Suppressor macrophage (primary cell): ENCODE measurements at regions not wholly inside any gene's neighbourhood (a gene's known extent, or its start where the extent isn't known, plus 50 kb on each side); places are given as distances from the start of the nearest gene placed in this dataset.

ENCODE experiments used
- DNase-seq, 4 experiments: peaks; one replicate each; pipeline ENCODE4 v3.0.0-alpha.2; 2020 to 2022

- DNase-seq, result no peak
Observed at GRCh38 chr6:139582956-139583355, 208.5 kb upstream of the CITED2 start.

GRCh38 chr6:139581485-139581865 is 207.0 kb upstream of the CITED2 start:
- DNase-seq, result no peak

GRCh38 chr6:139580592-139581484 is 206.4 kb upstream of the CITED2 start:
- DNase-seq, result no peak

GRCh38 chr6:139577763-139578604 is 203.5 kb upstream of the CITED2 start:
- DNase-seq, result no peak

DNA sequence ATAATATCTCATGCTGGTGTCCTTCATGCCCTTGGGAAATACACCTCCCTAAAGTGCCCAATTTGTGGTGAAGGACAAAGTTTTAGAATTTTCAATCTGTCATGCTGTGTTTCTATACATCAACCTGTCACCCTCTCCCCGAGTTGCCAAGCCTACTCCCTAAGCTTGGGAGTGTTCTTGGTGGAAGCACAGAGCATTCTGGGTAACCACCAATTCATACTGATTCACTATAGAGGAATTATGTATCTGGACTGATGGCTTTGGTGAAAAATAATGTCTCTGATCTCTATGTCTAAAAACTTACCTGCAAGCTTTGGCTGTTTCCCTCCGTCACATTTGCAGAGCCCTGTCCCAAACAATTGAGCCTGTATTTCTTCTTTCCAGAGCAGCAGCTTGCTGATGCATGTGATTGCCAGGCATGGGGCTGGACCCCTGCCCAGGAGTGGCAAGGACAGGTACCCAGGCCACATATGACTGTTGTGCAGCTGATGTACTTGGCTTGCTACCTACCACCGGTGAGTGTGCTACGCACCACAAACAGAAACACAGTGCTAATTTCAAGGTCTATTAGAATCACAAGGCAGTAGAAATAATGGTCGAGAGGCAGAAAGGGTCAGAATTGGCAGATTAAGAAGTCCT is 202.8 kb upstream of the CITED2 start:
- no peak for DNase-seq

GRCh38 chr6:139572001-139572400 is 197.6 kb upstream of the CITED2 start:
- DNase-seq, result no peak

DNA sequence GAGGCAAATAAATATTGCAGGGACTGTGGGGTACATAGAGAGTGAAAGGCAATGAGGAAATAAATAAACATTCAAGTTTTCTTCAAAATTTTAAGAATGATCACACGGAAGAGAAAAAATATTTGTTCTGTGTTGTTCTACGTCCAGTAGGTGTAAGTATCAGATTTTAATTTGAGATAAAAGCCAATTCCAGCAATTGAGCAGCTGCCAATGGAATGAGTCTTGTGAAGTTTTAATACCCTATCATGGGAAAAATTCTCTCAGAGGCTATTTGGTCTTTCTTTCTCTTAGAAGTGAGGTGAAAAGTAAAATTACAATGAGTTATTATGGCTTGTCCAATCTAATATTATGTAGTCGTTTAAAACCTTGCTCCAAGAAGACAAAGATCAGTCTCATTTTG is 195.7 kb upstream of the CITED2 start:
- no peak for DNase-seq

GRCh38 chr6:139569566-139569965 is 195.1 kb upstream of the CITED2 start:
- peak; percentile 35 to 79 (median 62) for DNase-seq

GRCh38 chr6:139568956-139569538 is 194.6 kb upstream of the CITED2 start:
- DNase-seq, result no peak

- peak in 2 of 4 experiments; percentile 41 to 53 for DNase-seq
Observed at GRCh38 chr6:139568151-139568955, 193.9 kb upstream of the CITED2 start.

GRCh38 chr6:139567095-139567494 is 192.6 kb upstream of the CITED2 start:
- DNase-seq, result peak in 2 of 4 experiments; percentile 33

- DNase-seq, result peak in 2 of 4 experiments; percentile 10 to 15
Observed at GRCh38 chr6:139565591-139565990, 191.1 kb upstream of the CITED2 start.

DNA sequence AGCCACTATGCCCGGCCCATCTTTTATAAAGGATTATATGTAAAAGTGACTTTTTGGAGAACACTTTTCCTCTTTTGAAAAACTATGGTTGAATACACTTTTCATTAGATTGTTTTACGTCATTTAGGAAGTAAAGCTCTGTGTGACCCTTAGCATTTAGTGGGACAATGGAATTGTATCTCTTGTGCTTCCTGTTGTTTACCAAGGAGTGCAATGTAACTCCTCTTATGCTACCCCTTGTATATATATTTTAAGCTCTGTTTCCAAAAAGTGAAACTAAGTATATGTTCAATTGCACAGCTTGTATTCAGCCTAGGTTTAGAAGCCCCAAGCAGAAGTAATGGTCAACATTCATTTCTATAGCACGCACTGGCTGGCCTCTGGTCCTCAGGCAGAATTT is 183.1 kb upstream of the CITED2 start:
- no peak for DNase-seq

- no peak for DNase-seq
Observed at GRCh38 chr6:139556532-139556931, 182.1 kb upstream of the CITED2 start.

- DNase-seq, result no peak
Observed at GRCh38 chr6:139553916-139554315, 179.5 kb upstream of the CITED2 start.

- DNase-seq, result no peak
Observed at GRCh38 chr6:139551376-139551775, 176.9 kb upstream of the CITED2 start.

GRCh38 chr6:139550361-139550760 is 175.9 kb upstream of the CITED2 start:
- DNase-seq, result no peak

- no peak for DNase-seq
Observed at GRCh38 chr6:139549561-139550070, 175.2 kb upstream of the CITED2 start.

- DNase-seq, result no peak
Observed at GRCh38 chr6:139547804-139548203, 173.4 kb upstream of the CITED2 start.

- DNase-seq, result peak in 3 of 4 experiments; percentile 38 to 64 (median 43)
Observed at GRCh38 chr6:139547122-139547776, 172.8 kb upstream of the CITED2 start.

DNA sequence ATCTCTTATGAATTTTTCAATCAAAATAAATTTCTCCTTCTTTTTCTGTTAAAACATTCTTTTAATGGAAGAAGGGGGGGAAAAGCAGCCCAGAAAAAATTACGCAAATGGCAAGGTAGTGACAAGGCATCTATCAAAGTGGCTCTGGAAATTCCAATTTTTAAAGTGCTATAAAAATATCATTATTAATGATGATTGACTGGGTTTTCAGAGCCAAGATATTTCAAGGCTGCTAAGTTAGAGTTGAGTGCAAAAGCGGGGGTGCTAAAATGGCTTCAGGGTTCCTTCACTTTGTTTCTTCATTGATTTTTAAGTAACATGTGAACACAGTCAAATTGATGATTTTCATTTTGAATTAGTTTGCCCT is 171.6 kb upstream of the CITED2 start:
- DNase-seq, result no peak
